Naive B cell (primary cell): ENCODE measurements at regions not wholly inside any gene's neighbourhood (a gene's known extent, or its start where the extent isn't known, plus 50 kb on each side); places are given as distances from the start of the nearest gene placed in this dataset.
A peak's percentile ranks its signal among the peaks of the same experiment; 100 is the strongest.
"Not testable (repeated sequence)": the region's sequence is repeated elsewhere in the genome, so short reads cannot be mapped to it uniquely, and the experiment has no call there.

ENCODE experiments used
- ATAC-seq, 2 donors: fragments of 150-1000 bp; cut with Tn5 transposase; 2 replicates each; pipeline ENCODE4 v1.10.0; 2021; ENCODE audit warnings: low read depth in 2 of 2, mild to moderate bottlenecking in 2 of 2, moderate library complexity in 2 of 2
- DNase-seq: peaks from one replicate; pipeline ENCODE4 v3.0.0; 2022
- H3K27ac Mint-ChIP-seq, 6 donors: one replicate each; pipeline ENCODE4 v1.8.0; 2020 to 2022; ENCODE audit warnings: mild to moderate bottlenecking in 6 of 6, mixed read lengths in 6 of 6, moderate library complexity in 5 of 6, inconsistent platforms in 2 of 6
- H3K27me3 Mint-ChIP-seq, 3 donors: one replicate each; pipeline ENCODE4 v1.8.0; 2021 to 2022; ENCODE audit warnings: mixed read lengths in 3 of 3, mild to moderate bottlenecking in 1 of 3
- H3K36me3 Mint-ChIP-seq, 2 donors: one replicate each; pipeline ENCODE4 v1.8.0; 2020 to 2022; ENCODE audit warnings: mixed read lengths in 2 of 2, inconsistent platforms in 1 of 2, mild to moderate bottlenecking in 1 of 2
- H3K4me1 Mint-ChIP-seq, 3 donors: one replicate each; pipeline ENCODE4 v1.8.0; 2020 to 2022; ENCODE audit warnings: mixed read lengths in 3 of 3, inconsistent platforms in 1 of 3, mild to moderate bottlenecking in 1 of 3, moderate library complexity in 1 of 3
- H3K4me3 Mint-ChIP-seq, 8 donors: one replicate each; pipeline ENCODE4 v1.8.0; 2020 to 2022; ENCODE audit warnings: mild to moderate bottlenecking in 8 of 8, mixed read lengths in 8 of 8, moderate library complexity in 8 of 8, inconsistent platforms in 2 of 8
- H3K9me3 Mint-ChIP-seq, 7 donors: one replicate each; pipeline ENCODE4 v1.8.0; 2020 to 2022; ENCODE audit warnings: mixed read lengths in 7 of 7, mild to moderate bottlenecking in 5 of 7, inconsistent platforms in 2 of 7, moderate library complexity in 1 of 7

- H3K9me3 Mint-ChIP-seq = peaks cover 0 to 12% (median 3%) of the 10 kb centered on the region in 7 donors
- H3K4me3 Mint-ChIP-seq = no peak overlapping the region
- ATAC-seq (no peak), DNase-seq (no peak)
- no peaks in the 10 kb centered on the region for H3K4me1 Mint-ChIP-seq
- H3K27me3 Mint-ChIP-seq = no peaks in the 10 kb centered on the region
- no peak overlapping the region for H3K27ac Mint-ChIP-seq
- no peaks in the 10 kb centered on the region for H3K36me3 Mint-ChIP-seq
These were observed 287.3 kb downstream of the INHBA start for GRCh38 chr7:41415471-41416207.

- Mint-ChIP-seq H3K27ac (no peak overlapping the region), H3K9me3 (peaks cover 0 to 12% (median 3%) of the 10 kb centered on the region in 7 donors), H3K27me3 (no peaks in the 10 kb centered on the region), H3K4me1 (no peaks in the 10 kb centered on the region), H3K4me3 (no peak overlapping the region), H3K36me3 (no peaks in the 10 kb centered on the region)
- no peak for DNase-seq
- no peak for ATAC-seq
These were observed 287.8 kb downstream of the INHBA start for GRCh38 chr7:41415051-41415450.

- Mint-ChIP-seq H3K4me3 (no peak overlapping the region), H3K27ac (peak overlapping the region in 1 of 6 donors; percentile 13), H3K4me1 (no peaks in the 10 kb centered on the region), H3K36me3 (no peaks in the 10 kb centered on the region), H3K27me3 (peaks cover 0 to 5% (median 4%) of the 10 kb centered on the region in 3 donors), H3K9me3 (peaks cover 0 to 4% (median 0%) of the 10 kb centered on the region in 7 donors)
- DNase-seq (no peak), ATAC-seq (no peak)
These were observed 298.4 kb downstream of the INHBA start for GRCh38 chr7:41404375-41405074.

DNA sequence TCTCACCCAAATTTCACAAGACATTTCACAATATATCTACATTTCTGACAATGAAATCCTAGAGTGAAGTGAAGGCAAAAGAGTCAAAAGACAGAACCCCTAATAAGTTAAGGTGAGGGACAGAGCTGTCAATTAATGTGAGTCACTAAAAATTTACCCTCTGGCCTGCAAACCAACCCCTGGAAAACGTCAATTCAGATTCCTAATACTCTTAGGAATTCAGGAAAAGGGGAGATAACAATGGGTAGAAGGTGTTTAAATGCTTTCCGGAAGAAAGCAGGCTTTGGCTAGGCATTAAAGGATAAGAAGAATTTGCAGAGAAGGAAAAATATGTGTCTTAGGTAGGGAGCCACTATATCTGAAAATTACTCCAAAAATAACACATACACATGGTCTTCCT, 299.6 kb downstream of the INHBA start:
- Mint-ChIP-seq H3K27me3 (peaks cover 0 to 5% (median 4%) of the 10 kb centered on the region in 3 donors), H3K9me3 (peaks cover 0 to 4% (median 0%) of the 10 kb centered on the region in 7 donors), H3K27ac (no peak overlapping the region), H3K4me3 (no peak overlapping the region), H3K36me3 (no peaks in the 10 kb centered on the region), H3K4me1 (no peaks in the 10 kb centered on the region)
- no peak for ATAC-seq
- no peak for DNase-seq

DNA sequence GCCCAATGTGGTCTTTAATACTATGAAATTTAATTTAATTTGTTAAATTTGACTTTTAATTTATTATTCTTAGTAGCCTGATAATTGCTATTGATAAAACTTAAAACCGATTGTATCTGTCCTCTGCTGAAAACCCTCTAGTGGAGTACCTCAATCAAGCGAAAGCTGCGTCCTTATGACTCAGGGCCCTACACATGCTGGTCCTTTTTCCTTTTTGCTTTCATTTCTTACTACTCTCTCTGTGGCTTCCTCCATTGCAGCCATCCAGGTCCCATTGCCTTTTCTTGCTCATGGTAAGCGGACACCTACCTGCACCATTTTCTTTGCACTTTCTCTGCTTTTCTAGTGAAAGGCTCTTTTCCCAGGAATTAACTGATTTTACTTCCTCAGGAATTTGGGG, 301.1 kb downstream of the INHBA start:
- H3K27me3 Mint-ChIP-seq = peaks cover 0 to 5% (median 4%) of the 10 kb centered on the region in 3 donors
- no peak for ATAC-seq
- H3K27ac Mint-ChIP-seq = no peak overlapping the region
- DNase-seq = no peak
- no peaks in the 10 kb centered on the region for H3K36me3 Mint-ChIP-seq
- H3K4me1 Mint-ChIP-seq = no peaks in the 10 kb centered on the region
- H3K4me3 Mint-ChIP-seq = no peak overlapping the region
- H3K9me3 Mint-ChIP-seq = peaks cover 0 to 8% (median 0%) of the 10 kb centered on the region in 7 donors

DNA sequence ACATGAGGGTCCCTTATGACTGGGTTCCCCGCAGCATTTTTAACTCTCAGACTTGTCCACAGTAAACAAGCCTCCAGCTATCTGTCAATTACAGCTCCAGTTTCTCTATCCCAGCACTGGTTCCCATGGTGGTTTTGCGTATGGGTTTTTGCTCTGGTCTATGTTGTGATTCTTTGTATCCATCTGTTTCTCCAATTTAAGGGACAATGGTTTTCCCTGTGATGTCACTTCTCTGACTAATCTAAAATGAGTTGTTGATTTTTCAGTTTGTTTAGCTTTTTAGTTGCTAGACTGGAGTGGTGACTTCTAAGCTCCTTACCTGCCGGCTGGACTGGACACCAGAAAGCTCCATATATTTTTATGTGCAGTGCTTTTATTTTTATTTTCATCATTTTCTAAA, 303.7 kb downstream of the INHBA start:
- H3K36me3 Mint-ChIP-seq = no peaks in the 10 kb centered on the region
- H3K27ac Mint-ChIP-seq = no peak overlapping the region
- H3K9me3 Mint-ChIP-seq = peaks cover 0 to 16% (median 5%) of the 10 kb centered on the region in 7 donors
- no peak overlapping the region for H3K4me3 Mint-ChIP-seq
- no peaks in the 10 kb centered on the region for H3K4me1 Mint-ChIP-seq
- ATAC-seq = no peak
- H3K27me3 Mint-ChIP-seq = peaks cover 0 to 5% (median 4%) of the 10 kb centered on the region in 3 donors
- no peak for DNase-seq

DNA sequence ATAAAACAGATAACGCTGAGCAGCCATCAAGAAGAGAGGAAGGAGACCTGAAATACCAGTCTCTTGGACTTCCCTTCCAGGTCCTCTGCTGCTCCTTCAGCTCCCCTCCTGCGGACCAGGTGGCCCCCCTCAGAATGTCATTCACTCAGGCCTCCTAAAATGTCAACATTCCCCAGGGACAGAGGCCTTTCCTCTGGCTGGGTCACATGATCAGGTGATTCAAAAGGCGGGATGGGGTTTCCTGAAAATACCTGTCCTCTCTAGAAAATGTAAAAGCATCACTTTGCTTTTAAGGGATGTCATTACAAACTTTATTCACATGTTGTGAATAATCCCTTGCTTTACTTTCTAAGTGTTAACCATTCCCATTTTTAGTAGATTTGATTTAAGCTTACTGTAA, 311.1 kb downstream of the INHBA start:
- DNase-seq = no peak
- Mint-ChIP-seq H3K27ac (no peak overlapping the region), H3K9me3 (peaks cover 0 to 21% (median 0%) of the 10 kb centered on the region in 7 donors), H3K27me3 (no peaks in the 10 kb centered on the region), H3K36me3 (no peaks in the 10 kb centered on the region), H3K4me1 (no peaks in the 10 kb centered on the region), H3K4me3 (no peak overlapping the region)
- ATAC-seq = no peak

DNA sequence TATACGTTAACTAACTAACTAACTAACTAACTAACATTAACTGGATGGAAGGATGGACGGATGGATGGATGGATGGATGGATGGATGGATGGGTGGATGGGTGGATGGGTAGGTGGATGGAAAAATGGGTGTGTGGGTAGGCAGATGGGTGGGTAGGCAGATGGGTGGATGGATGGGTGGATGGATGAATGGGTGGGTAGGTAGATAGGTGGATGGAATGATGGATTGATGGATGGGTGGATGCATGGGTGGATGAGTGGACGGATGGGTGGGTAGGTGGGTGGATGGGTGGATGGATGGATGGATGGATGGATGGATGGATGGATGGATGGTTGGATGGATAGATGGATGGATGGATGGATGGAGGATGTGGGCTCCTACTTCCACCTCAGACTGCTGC, 314.0 kb downstream of the INHBA start:
- not testable (repeated sequence) for DNase-seq, H3K4me1 Mint-ChIP-seq, H3K9me3 Mint-ChIP-seq, H3K36me3 Mint-ChIP-seq, H3K4me3 Mint-ChIP-seq, ATAC-seq, H3K27ac Mint-ChIP-seq, H3K27me3 Mint-ChIP-seq

GRCh38 chr7:41385996-41386395, 316.9 kb downstream of the INHBA start:
- H3K4me1 Mint-ChIP-seq = no peaks in the 10 kb centered on the region
- H3K9me3 Mint-ChIP-seq = peaks cover 0 to 5% (median 0%) of the 10 kb centered on the region in 7 donors
- DNase-seq = no peak
- no peak overlapping the region for H3K27ac Mint-ChIP-seq
- H3K36me3 Mint-ChIP-seq = no peaks in the 10 kb centered on the region
- no peak for ATAC-seq
- H3K27me3 Mint-ChIP-seq = no peaks in the 10 kb centered on the region
- no peak overlapping the region for H3K4me3 Mint-ChIP-seq

GRCh38 chr7:41384418-41384817, 318.5 kb downstream of the INHBA start:
- Mint-ChIP-seq H3K4me3 (no peak overlapping the region), H3K4me1 (no peaks in the 10 kb centered on the region), H3K9me3 (peaks cover 0 to 4% (median 0%) of the 10 kb centered on the region in 7 donors), H3K27me3 (no peaks in the 10 kb centered on the region), H3K27ac (no peak overlapping the region), H3K36me3 (no peaks in the 10 kb centered on the region)
- ATAC-seq (no peak), DNase-seq (no peak)

DNA sequence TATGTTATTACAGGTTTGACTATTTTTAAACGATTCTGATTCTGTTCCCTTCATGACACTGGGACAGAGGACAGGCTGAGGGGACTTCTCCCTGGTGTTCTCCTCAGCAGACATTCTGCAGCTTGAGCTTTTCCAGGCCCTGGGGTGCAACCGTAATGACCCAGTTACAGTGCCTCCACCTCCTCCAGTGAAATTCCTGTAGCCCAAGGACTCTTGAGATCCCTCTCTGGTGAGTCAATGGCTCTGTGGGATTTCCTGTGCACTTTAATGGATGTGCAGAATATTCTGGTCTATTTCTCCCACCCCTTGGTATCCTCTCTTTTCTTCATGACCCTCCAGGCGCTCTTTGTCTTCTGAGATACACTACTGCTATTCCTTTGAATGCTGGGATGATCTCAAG, 319.3 kb downstream of the INHBA start:
- Mint-ChIP-seq H3K9me3 (peaks cover 0 to 4% (median 0%) of the 10 kb centered on the region in 7 donors), H3K4me1 (no peaks in the 10 kb centered on the region), H3K36me3 (no peaks in the 10 kb centered on the region), H3K4me3 (no peak overlapping the region), H3K27me3 (no peaks in the 10 kb centered on the region), H3K27ac (no peak overlapping the region)
- ATAC-seq (no peak), DNase-seq (no peak)

GRCh38 chr7:41378156-41378555, 324.7 kb downstream of the INHBA start:
- H3K36me3 Mint-ChIP-seq = no peaks in the 10 kb centered on the region
- H3K27ac Mint-ChIP-seq = no peak overlapping the region

DNA sequence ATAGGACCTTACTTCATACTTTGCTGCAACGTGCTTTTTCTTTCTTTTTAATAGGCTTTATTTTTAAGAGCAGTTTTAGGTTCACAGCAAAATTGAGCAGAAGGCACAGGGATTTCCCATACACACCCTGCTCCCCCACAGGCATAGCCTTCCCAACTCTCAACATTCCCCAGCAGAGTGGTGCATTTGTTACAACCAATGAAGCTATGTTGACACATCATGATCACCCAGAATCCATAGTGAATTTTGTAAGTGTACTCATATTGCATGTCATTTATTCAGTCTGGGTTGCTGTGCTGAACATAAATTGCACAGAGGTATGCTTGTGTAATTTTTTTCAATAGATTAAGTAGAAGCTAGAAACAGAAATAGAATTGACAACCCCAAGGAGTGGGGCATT, 327.3 kb downstream of the INHBA start:
- Mint-ChIP-seq H3K9me3 (peaks cover 0 to 4% (median 0%) of the 10 kb centered on the region in 7 donors), H3K4me3 (no peak overlapping the region), H3K36me3 (no peaks in the 10 kb centered on the region)

More at GRCh38 chr7:41378156-41378555, 324.7 kb downstream of the INHBA start:
- DNase-seq = no peak
- Mint-ChIP-seq H3K4me1 (no peaks in the 10 kb centered on the region), H3K4me3 (no peak overlapping the region), H3K27me3 (peaks cover 0 to 4% (median 0%) of the 10 kb centered on the region in 3 donors), H3K9me3 (no peaks in the 10 kb centered on the region)
- no peak for ATAC-seq

More for the DNA sequence above, 327.3 kb downstream of the INHBA start:
- DNase-seq (no peak), ATAC-seq (no peak)
- H3K27me3 Mint-ChIP-seq = peaks cover 0 to 4% (median 0%) of the 10 kb centered on the region in 3 donors
- no peak overlapping the region for H3K27ac Mint-ChIP-seq
- H3K4me1 Mint-ChIP-seq = no peaks in the 10 kb centered on the region
